Activated naive CD8-positive, alpha-beta T cell treated with anti-CD3 and anti-CD28 coated beads, Interleukin-2, amount 50 U/mL, for 24 hours (primary cell): ENCODE measurements at regions not wholly inside any gene's neighbourhood (a gene's known extent, or its start where the extent isn't known, plus 50 kb on each side); places are given as distances from the start of the nearest gene placed in this dataset.
"Not testable (repeated sequence)": the region's sequence is repeated elsewhere in the genome, so short reads cannot be mapped to it uniquely, and the experiment has no call there.

ENCODE experiments used
- ATAC-seq: fragments of 150-1000 bp; cut with Tn5 transposase; one replicate; pipeline ENCODE4 v1.10.0; 2021
- DNase-seq: peaks from one replicate; pipeline ENCODE4 v3.0.0; 2021
- H3K27ac Mint-ChIP-seq: one replicate; pipeline ENCODE4 v1.8.0; 2021; ENCODE audit warnings: mild to moderate bottlenecking, mixed read lengths
- H3K27me3 Mint-ChIP-seq: one replicate; pipeline ENCODE4 v1.8.0; 2021; ENCODE audit warnings: mixed read lengths
- H3K36me3 Mint-ChIP-seq: one replicate; pipeline ENCODE4 v1.8.0; 2021; ENCODE audit warnings: low read depth, mixed read lengths
- H3K4me1 Mint-ChIP-seq: one replicate; pipeline ENCODE4 v1.8.0; 2021; ENCODE audit warnings: mixed read lengths
- H3K4me3 Mint-ChIP-seq: one replicate; pipeline ENCODE4 v1.8.0; 2021; ENCODE audit warnings: mild to moderate bottlenecking, moderate library complexity, mixed read lengths
- H3K9me3 Mint-ChIP-seq: one replicate; pipeline ENCODE4 v1.8.0; 2021; ENCODE audit warnings: mixed read lengths

- no peaks in the 10 kb centered on the region for H3K36me3 Mint-ChIP-seq
- no peaks in the 10 kb centered on the region for H3K9me3 Mint-ChIP-seq
- ATAC-seq (no peak), DNase-seq (no peak)
- H3K4me3 Mint-ChIP-seq, result no peak overlapping the region
- no peaks in the 10 kb centered on the region for H3K4me1 Mint-ChIP-seq
- no peaks in the 10 kb centered on the region for H3K27me3 Mint-ChIP-seq
- no peak overlapping the region for H3K27ac Mint-ChIP-seq
Measured at GRCh38 chr4:23117826-23118225, 425.1 kb downstream of the GBA3 start.

- Mint-ChIP-seq H3K9me3 (no peaks in the 10 kb centered on the region), H3K36me3 (no peaks in the 10 kb centered on the region), H3K27me3 (no peaks in the 10 kb centered on the region), H3K27ac (no peak overlapping the region), H3K4me1 (no peaks in the 10 kb centered on the region), H3K4me3 (no peak overlapping the region)
- DNase-seq (no peak), ATAC-seq (no peak)
Measured at GRCh38 chr4:23114538-23114937, 421.8 kb downstream of the GBA3 start.

- no peaks in the 10 kb centered on the region for H3K27me3 Mint-ChIP-seq
- ATAC-seq (no peak), DNase-seq (no peak)
- H3K27ac Mint-ChIP-seq, result no peak overlapping the region
- no peaks in the 10 kb centered on the region for H3K4me1 Mint-ChIP-seq
- H3K36me3 Mint-ChIP-seq, result no peaks in the 10 kb centered on the region
- no peaks in the 10 kb centered on the region for H3K9me3 Mint-ChIP-seq
- no peak overlapping the region for H3K4me3 Mint-ChIP-seq
Measured at GRCh38 chr4:23113104-23113503, 420.4 kb downstream of the GBA3 start.

GRCh38 chr4:23106516-23106915, 413.8 kb downstream of the GBA3 start:
- H3K4me1 Mint-ChIP-seq, result no peaks in the 10 kb centered on the region
- H3K36me3 Mint-ChIP-seq, result no peaks in the 10 kb centered on the region
- H3K9me3 Mint-ChIP-seq, result no peaks in the 10 kb centered on the region
- no peak overlapping the region for H3K4me3 Mint-ChIP-seq
- ATAC-seq (no peak), DNase-seq (no peak)
- H3K27me3 Mint-ChIP-seq, result no peaks in the 10 kb centered on the region
- H3K27ac Mint-ChIP-seq, result no peak overlapping the region

GRCh38 chr4:23105759-23106370, 413.1 kb downstream of the GBA3 start:
- H3K27ac Mint-ChIP-seq, result no peak overlapping the region
- H3K9me3 Mint-ChIP-seq, result no peaks in the 10 kb centered on the region
- no peaks in the 10 kb centered on the region for H3K27me3 Mint-ChIP-seq
- no peak overlapping the region for H3K4me3 Mint-ChIP-seq
- DNase-seq, result no peak
- no peaks in the 10 kb centered on the region for H3K36me3 Mint-ChIP-seq
- no peak for ATAC-seq
- no peaks in the 10 kb centered on the region for H3K4me1 Mint-ChIP-seq

GRCh38 chr4:23097251-23097650, 404.5 kb downstream of the GBA3 start:
- no peak overlapping the region for H3K27ac Mint-ChIP-seq
- ATAC-seq, result no peak
- no peaks in the 10 kb centered on the region for H3K4me1 Mint-ChIP-seq
- DNase-seq, result no peak
- peaks cover 11% of the 10 kb centered on the region for H3K9me3 Mint-ChIP-seq
- H3K4me3 Mint-ChIP-seq, result no peak overlapping the region
- H3K27me3 Mint-ChIP-seq, result no peaks in the 10 kb centered on the region
- no peaks in the 10 kb centered on the region for H3K36me3 Mint-ChIP-seq

GRCh38 chr4:23091711-23092110, 399.0 kb downstream of the GBA3 start:
- Mint-ChIP-seq H3K27ac (no peak overlapping the region), H3K4me1 (no peaks in the 10 kb centered on the region), H3K9me3 (peaks cover 8% of the 10 kb centered on the region), H3K4me3 (no peak overlapping the region), H3K36me3 (no peaks in the 10 kb centered on the region), H3K27me3 (no peaks in the 10 kb centered on the region)
- DNase-seq, result no peak
- ATAC-seq, result no peak

- no peaks in the 10 kb centered on the region for H3K27me3 Mint-ChIP-seq
- ATAC-seq, result no peak
- no peak for DNase-seq
- H3K27ac Mint-ChIP-seq, result no peak overlapping the region
- H3K36me3 Mint-ChIP-seq, result no peaks in the 10 kb centered on the region
- H3K4me3 Mint-ChIP-seq, result no peak overlapping the region
- H3K4me1 Mint-ChIP-seq, result no peaks in the 10 kb centered on the region
- H3K9me3 Mint-ChIP-seq, result peaks cover 27% of the 10 kb centered on the region
Measured at GRCh38 chr4:23085249-23085568, 392.5 kb downstream of the GBA3 start.

GRCh38 chr4:23084559-23085248, 392.0 kb downstream of the GBA3 start:
- Mint-ChIP-seq H3K4me1 (no peaks in the 10 kb centered on the region), H3K27me3 (no peaks in the 10 kb centered on the region), H3K4me3 (no peak overlapping the region), H3K36me3 (no peaks in the 10 kb centered on the region), H3K9me3 (peaks cover 27% of the 10 kb centered on the region), H3K27ac (no peak overlapping the region)
- ATAC-seq (no peak), DNase-seq (no peak)

- Mint-ChIP-seq H3K36me3 (no peaks in the 10 kb centered on the region), H3K27ac (no peak overlapping the region), H3K27me3 (no peaks in the 10 kb centered on the region), H3K4me1 (no peaks in the 10 kb centered on the region), H3K4me3 (no peak overlapping the region), H3K9me3 (peaks cover 28% of the 10 kb centered on the region)
- ATAC-seq (no peak), DNase-seq (no peak)
Measured at GRCh38 chr4:23083391-23083790, 390.7 kb downstream of the GBA3 start.

GRCh38 chr4:23080171-23080570, 387.4 kb downstream of the GBA3 start:
- H3K27ac Mint-ChIP-seq, H3K4me1 Mint-ChIP-seq, DNase-seq, ATAC-seq, H3K4me3 Mint-ChIP-seq, H3K36me3 Mint-ChIP-seq, H3K27me3 Mint-ChIP-seq: not testable (repeated sequence)
- peaks cover 33% of the 10 kb centered on the region for H3K9me3 Mint-ChIP-seq

GRCh38 chr4:23070848-23071570, 378.3 kb downstream of the GBA3 start:
- H3K4me1 Mint-ChIP-seq, result no peaks in the 10 kb centered on the region
- no peaks in the 10 kb centered on the region for H3K36me3 Mint-ChIP-seq
- no peak overlapping the region for H3K4me3 Mint-ChIP-seq
- ATAC-seq (no peak), DNase-seq (no peak)
- no peaks in the 10 kb centered on the region for H3K27me3 Mint-ChIP-seq
- no peaks in the 10 kb centered on the region for H3K9me3 Mint-ChIP-seq
- H3K27ac Mint-ChIP-seq, result no peak overlapping the region

- ATAC-seq, result no peak
- Mint-ChIP-seq H3K4me1 (no peaks in the 10 kb centered on the region), H3K9me3 (no peaks in the 10 kb centered on the region), H3K4me3 (no peak overlapping the region), H3K27ac (no peak overlapping the region), H3K27me3 (no peaks in the 10 kb centered on the region), H3K36me3 (no peaks in the 10 kb centered on the region)
- DNase-seq, result no peak
Measured at GRCh38 chr4:23068756-23069155, 376.0 kb downstream of the GBA3 start.

GRCh38 chr4:23068287-23068686, 375.6 kb downstream of the GBA3 start:
- no peaks in the 10 kb centered on the region for H3K9me3 Mint-ChIP-seq

GRCh38 chr4:23062188-23062587, 369.5 kb downstream of the GBA3 start:
- Mint-ChIP-seq H3K27me3 (no peaks in the 10 kb centered on the region), H3K36me3 (no peaks in the 10 kb centered on the region), H3K4me1 (no peaks in the 10 kb centered on the region), H3K4me3 (no peak overlapping the region), H3K27ac (no peak overlapping the region), H3K9me3 (peaks cover 6% of the 10 kb centered on the region)
- DNase-seq, result no peak
- ATAC-seq, result no peak

More at GRCh38 chr4:23068287-23068686, 375.6 kb downstream of the GBA3 start:
- H3K27ac Mint-ChIP-seq, result no peak overlapping the region
- ATAC-seq (no peak), DNase-seq (no peak)
- no peaks in the 10 kb centered on the region for H3K27me3 Mint-ChIP-seq
- no peaks in the 10 kb centered on the region for H3K4me1 Mint-ChIP-seq
- no peaks in the 10 kb centered on the region for H3K36me3 Mint-ChIP-seq
- H3K4me3 Mint-ChIP-seq, result no peak overlapping the region
